Peyer's patch (tissue), 4 donors: ENCODE measurements at regions not wholly inside any gene's neighbourhood (a gene's known extent, or its start where the extent isn't known, plus 50 kb on each side); places are given as distances from the start of the nearest gene placed in this dataset.

Source experiments
- DNase-seq, 3 donors: peaks; one replicate each; pipeline ENCODE4 v3.0.0-alpha.2; 2017 to 2019
- H3K27ac ChIP-seq, 4 donors: fragments of 200-600 bp; sonication (generic); one replicate each; pipeline ENCODE4 v1.5.1; 2016 to 2019
- H3K27me3 ChIP-seq, 2 donors: fragments of 200-600 bp; sonication (generic); one replicate each; pipeline ENCODE4 v1.5.1; 2019
- H3K36me3 ChIP-seq, 3 donors: fragments of 200-600 bp; sonication (generic); one replicate each; pipeline ENCODE4 v1.5.1; 2016 to 2019
- H3K4me1 ChIP-seq, 4 donors: fragments of 200-600 bp; sonication (generic); one replicate each; pipeline ENCODE4 v1.5.1; 2016 to 2019
- H3K4me3 ChIP-seq, 4 donors: fragments of 200-600 bp; sonication (generic); 1 replicate in 3 of 4; 2 replicates in 1 of 4; pipeline ENCODE4 v1.5.1; 2016 to 2019; ENCODE audit warnings: mild to moderate bottlenecking in 1 of 4
- H3K9me3 ChIP-seq, 4 donors: fragments of 200-600 bp; sonication (generic); one replicate each; pipeline ENCODE4 v1.5.1; 2016 to 2019; ENCODE audit warnings: mild to moderate bottlenecking in 1 of 4
- CTCF ChIP-seq, 6 experiments: fragments of 450-650 bp in 4 of 6; fragments of 200-600 bp in 2 of 6; sonication (generic) in 1 of 6; IDR thresholded peaks; one replicate each; pipeline ENCODE4 v1.5.1; 2017 to 2019; ENCODE audit warnings: antibody characterized with exemption in 6 of 6, mild to moderate bottlenecking in 3 of 6, moderate library complexity in 1 of 6
- POLR2A ChIP-seq, 2 donors: fragments of 450-650 bp; IDR thresholded peaks; one replicate each; pipeline ENCODE4 v1.5.1; 2017; ENCODE audit warnings: antibody characterized with exemption in 2 of 2, mild to moderate bottlenecking in 2 of 2, moderate library complexity in 2 of 2

GRCh38 chr1:37398096-37398495 lies 76.3 kb upstream of the ZC3H12A start:
- Histone ChIP-seq H3K27me3 (no peaks in the 10 kb centered on the region), H3K27ac (no peak overlapping the region), H3K4me1 (no peaks in the 10 kb centered on the region), H3K36me3 (no peaks in the 10 kb centered on the region), H3K4me3 (no peak overlapping the region), H3K9me3 (no peaks in the 10 kb centered on the region)
- DNase-seq: no peak
- TF ChIP-seq CTCF (IDR thresholded peaks at IDR 0.05): no peak
- no peak for TF ChIP-seq POLR2A (IDR thresholded peaks at IDR 0.05)

- H3K36me3 ChIP-seq: no peaks in the 10 kb centered on the region
- no peaks in the 10 kb centered on the region for H3K4me1 ChIP-seq
- no peaks in the 10 kb centered on the region for H3K9me3 ChIP-seq
- H3K27me3 ChIP-seq: no peaks in the 10 kb centered on the region
- TF ChIP-seq POLR2A (IDR thresholded peaks at IDR 0.05) (no peak), CTCF (IDR thresholded peaks at IDR 0.05) (no peak)
- H3K4me3 ChIP-seq: no peak overlapping the region
- DNase-seq: no peak
- H3K27ac ChIP-seq: no peak overlapping the region
Observed at GRCh38 chr1:37399205-37399604, 75.2 kb upstream of the ZC3H12A start.

- DNase-seq: no peak
- Histone ChIP-seq H3K27me3 (no peaks in the 10 kb centered on the region), H3K4me1 (no peaks in the 10 kb centered on the region), H3K36me3 (no peaks in the 10 kb centered on the region), H3K27ac (no peak overlapping the region), H3K9me3 (no peaks in the 10 kb centered on the region), H3K4me3 (no peak overlapping the region)
- no peak for TF ChIP-seq CTCF (IDR thresholded peaks at IDR 0.05)
- no peak for TF ChIP-seq POLR2A (IDR thresholded peaks at IDR 0.05)
Observed at GRCh38 chr1:37399830-37400464, 74.4 kb upstream of the ZC3H12A start.

GRCh38 chr1:37400466-37401225 lies 73.7 kb upstream of the ZC3H12A start:
- H3K4me1 ChIP-seq: no peaks in the 10 kb centered on the region
- DNase-seq: no peak
- no peak for TF ChIP-seq POLR2A (IDR thresholded peaks at IDR 0.05)
- TF ChIP-seq CTCF (IDR thresholded peaks at IDR 0.05): no peak
- no peaks in the 10 kb centered on the region for H3K27me3 ChIP-seq
- H3K4me3 ChIP-seq: no peak overlapping the region
- no peak overlapping the region for H3K27ac ChIP-seq
- H3K36me3 ChIP-seq: no peaks in the 10 kb centered on the region
- H3K9me3 ChIP-seq: no peaks in the 10 kb centered on the region

- no peak for DNase-seq
- TF ChIP-seq POLR2A (IDR thresholded peaks at IDR 0.05) (no peak), CTCF (IDR thresholded peaks at IDR 0.05) (no peak)
- no peaks in the 10 kb centered on the region for H3K9me3 ChIP-seq
- H3K4me1 ChIP-seq: no peaks in the 10 kb centered on the region
- H3K4me3 ChIP-seq: no peak overlapping the region
- no peaks in the 10 kb centered on the region for H3K27me3 ChIP-seq
- no peak overlapping the region for H3K27ac ChIP-seq
- no peaks in the 10 kb centered on the region for H3K36me3 ChIP-seq
Observed at GRCh38 chr1:37403166-37403565, 71.2 kb upstream of the ZC3H12A start.
